Left lobe of liver (tissue), 2 donors: ENCODE measurements at regions not wholly inside any gene's neighbourhood (a gene's known extent, or its start where the extent isn't known, plus 50 kb on each side); places are given as distances from the start of the nearest gene placed in this dataset.

Experiments
- ATAC-seq: fragments of 200-7000 bp; cut with Tn5 transposase; one replicate; pipeline ENCODE4 v1.9.1; 2020; ENCODE audit warnings: mild to moderate bottlenecking, moderate library complexity
- DNase-seq: peaks from one replicate; pipeline ENCODE4 v3.0.0-alpha.2; 2020; ENCODE audit warnings: low spot score
- donor health status: DM: no; HTN: no; CAD: no; lungs with moderate emphysema.
- donor health status: DM: no; HTN: yes; CAD: no.

DNA sequence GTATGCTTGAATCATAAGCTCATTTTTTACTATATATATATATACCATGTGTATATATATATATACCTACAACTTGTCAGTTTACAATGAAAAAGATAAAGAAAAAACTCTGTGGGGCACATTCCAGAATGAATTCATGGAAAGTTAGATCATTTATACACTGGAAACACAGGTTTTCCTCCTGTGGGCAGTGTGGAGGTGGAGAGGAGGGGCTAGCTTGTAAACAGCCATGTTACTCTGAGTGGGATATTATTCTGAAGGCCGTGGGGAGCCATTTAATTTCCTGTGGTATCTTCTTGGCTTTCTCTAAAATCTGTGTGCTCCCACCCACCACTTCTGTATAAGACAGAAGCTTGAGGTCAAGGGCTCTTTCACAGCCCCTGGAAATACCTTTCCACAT is 273.4 kb upstream of the MTNR1B start:
- no peak for ATAC-seq
- DNase-seq = no peak

DNA sequence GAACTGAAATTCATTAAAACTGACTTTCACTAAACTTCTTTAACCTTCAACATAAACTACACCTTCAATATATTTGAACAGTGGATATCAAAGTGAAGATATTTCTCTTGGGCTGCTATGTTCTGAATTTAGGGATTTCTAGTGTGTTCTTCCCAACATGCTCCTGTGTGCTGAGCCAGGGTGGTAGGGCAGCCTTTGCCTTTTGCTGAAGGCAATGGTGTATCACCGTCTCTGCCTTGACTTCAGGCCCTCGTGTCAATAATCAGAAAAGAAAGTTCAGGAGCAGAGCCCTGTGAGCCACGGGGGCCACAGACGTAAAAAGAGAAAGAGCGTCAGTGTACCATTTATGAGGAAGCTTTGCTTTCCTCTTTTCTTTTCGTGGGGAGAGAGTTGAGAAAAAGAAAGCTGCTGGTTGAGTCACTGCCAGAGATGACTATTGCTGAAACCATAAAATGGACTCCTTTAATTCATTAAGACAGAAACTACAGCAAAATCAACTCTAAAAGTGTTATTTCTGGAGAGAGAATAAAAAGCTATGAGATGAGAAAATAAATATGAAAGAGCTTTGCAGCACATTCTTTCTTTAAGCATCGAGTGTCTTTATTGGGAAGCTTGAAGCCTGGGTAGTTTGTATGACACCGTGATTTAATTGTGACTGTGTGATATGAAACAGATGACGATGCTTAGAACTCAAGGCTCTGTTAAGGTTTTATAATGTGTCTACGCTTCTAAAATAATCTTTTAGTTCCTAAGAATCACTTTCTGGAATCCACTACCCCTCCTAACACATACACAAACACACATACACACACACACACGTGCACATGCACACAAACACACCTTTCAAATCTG is 271.8 kb upstream of the MTNR1B start:
- ATAC-seq = no peak

DNA sequence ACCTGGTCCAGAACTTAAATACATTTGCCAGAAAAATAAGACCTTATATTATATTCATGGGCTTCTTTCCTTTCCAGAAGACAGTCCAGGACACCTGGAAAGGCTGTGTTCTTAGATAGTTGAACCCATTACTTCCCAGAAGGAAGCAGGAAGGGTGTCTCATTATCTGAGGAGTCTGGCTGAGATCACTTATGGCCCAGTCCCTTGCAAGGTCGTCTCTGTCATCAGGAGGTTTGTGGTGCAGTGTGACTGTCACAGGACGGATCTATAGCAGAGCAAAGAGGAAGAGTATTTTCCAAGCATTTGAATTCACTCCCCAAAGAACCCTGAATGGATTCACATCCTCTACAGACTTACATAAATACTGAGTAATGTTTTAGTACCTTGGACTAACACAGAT is 270.7 kb upstream of the MTNR1B start:
- no peak for DNase-seq
- ATAC-seq = no peak

More for the DNA sequence above, 271.8 kb upstream of the MTNR1B start:
- DNase-seq = no peak

DNA sequence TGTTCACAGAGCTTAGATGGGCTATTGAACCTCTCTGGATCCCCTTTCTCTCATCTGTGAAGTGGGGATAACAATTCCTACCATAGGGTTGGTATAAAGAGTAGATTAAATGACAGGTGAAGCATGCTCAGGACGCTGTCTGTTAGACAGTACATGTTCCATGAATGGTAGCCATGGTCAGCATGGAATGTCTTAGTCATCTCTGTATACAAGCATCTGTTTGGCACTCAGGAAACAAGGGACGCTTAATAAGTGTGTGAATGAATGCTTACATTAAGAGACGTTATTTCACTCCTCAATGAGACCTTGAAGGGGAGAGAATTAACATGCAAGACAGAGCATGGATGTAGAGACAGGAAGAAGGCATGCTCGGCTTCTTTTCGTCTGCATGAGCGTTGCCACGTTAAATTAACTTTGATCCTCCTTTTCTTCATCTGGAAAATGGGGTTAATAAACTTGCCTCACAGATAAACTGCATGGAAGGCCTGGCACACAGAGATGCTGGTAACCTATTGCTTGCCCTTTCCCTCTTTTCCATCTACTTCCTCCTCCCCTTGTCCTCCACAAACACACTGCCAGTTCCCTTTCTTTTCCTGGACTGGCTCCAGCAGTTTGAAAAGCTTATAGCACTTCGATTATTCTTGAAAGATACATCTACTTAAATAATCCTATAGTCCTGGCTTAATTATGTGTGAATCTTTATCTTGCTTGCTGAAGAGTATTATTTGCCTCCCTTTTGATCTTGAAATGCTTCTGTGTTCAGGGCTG is 267.2 kb upstream of the MTNR1B start:
- no peak for ATAC-seq
- no peak for DNase-seq

DNA sequence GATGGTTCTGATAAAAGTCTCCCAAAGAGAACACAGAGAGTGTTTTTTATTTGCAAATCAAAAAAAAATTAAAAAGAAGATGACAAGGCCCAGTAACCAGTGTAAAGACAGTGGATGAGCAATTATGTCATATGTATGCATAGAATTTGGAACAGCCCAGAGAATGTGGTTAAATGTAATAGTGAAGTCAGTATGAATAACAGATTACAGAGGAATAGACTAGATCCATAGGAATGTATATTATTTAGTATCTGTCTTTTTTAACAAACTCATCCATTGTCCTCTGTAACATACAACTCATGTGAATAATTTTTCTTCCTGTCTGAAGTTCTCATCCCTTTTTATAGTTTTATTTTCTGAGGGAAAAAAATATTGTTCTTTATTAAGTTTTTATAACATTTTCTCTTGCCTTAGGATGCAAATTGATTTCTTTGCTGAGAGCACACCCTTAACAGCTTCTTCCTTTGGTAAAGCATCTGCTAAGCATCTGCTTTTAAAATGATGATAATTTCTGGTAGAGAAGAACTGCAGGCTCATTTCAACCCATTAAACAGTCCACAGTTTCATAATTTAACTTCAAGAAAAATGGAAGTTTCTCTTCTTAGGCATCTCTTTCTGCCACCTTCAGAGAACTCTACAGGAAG is 266.5 kb upstream of the MTNR1B start:
- ATAC-seq = no peak
- no peak for DNase-seq

DNA sequence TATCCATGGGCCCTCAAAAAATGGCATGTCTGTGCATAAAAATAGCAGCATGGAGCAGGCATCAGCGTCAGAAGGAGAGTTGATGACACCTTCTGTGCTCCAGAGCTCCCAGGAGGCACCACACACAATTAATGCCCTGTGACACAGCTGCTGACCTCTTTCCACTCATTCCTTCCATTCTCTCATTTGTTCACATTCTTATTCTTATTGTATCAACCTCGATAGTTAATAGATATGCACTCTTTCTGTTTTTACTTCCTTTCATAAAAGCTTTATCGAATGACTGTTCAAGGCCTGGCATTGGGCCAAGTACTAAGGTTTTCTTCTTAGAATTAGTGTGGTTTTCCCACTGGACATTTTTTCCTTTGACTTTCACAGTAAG is 266.0 kb upstream of the MTNR1B start:
- no peak for ATAC-seq
- no peak for DNase-seq

DNA sequence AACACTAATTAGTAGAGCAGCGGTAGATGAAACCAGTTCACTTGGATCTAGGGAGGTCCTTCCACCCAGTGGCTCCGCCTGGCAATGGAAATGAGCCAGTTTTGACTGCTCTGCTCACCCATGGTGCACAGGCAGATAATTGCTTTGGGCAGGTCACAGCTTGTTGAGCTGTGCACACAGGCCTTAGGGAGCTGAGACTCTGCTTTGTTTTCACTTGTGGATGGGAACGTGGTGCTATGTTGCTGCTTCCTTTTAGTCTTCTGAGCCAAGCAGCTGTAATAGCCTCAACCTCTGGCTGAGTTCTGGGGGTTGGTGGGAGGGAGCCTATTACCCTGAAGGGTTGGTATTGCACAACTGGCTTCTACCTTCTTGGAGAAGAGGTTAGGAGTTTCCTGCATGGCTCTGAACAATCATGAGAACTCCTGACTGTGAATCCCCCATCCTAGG is 262.3 kb upstream of the MTNR1B start:
- DNase-seq (no peak), ATAC-seq (no peak)

DNA sequence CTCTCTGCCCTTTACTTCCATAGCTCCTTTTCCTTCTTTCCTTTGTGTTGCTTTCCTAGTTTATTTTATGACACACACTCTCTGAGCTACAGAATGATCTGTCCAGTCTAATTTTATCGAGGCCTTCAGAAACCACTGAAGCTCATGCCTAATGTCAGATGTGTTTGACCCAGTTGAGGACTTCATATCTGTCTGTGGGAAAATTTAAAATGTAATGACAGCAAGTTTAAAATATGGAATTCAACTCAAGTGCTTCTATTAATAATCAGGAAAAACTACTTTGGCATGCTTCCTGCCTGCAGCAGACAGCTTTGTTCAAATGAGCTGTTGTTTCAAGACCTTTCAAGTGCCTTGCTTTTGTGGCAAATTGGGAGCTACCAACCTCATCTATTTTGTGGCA is 261.8 kb upstream of the MTNR1B start:
- no peak for DNase-seq
- ATAC-seq = no peak

DNA sequence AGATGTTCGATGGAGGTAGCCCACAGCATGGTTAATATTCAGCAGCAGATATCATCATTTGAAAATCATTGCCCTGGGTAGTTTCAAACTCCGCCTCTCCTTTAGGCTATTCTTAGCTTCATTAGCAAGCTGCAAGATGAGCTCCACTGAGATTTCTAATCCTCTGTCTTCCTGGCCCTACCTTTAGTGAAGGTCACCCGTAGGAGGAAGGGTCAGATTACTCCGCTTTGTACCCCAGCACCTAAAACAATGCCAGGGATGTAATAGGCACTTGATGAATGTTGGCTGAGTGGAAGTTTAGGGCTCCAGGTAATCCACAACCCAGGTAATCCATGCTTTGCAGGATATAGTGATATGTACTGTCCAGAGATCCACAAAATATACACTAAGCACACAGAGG is 260.1 kb upstream of the MTNR1B start:
- DNase-seq (no peak), ATAC-seq (no peak)

DNA sequence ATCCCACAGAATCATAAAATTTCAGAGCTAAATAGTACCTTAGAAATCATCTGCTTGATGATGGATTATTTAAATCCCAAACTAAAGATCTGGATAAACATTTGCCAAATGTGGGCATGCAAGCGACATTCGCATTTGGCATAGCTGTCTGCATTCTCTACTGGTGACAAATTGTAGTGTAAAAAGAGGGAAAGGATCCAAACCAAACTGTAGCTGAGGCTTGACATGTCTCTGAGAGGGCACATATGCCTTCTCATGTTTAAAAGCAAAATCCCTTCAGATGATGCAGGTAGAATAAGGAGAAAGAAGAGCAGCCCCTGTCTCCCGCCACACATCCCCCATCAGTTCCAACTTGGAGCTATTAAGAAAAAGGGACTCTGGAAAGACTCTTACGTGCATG is 257.5 kb upstream of the MTNR1B start:
- ATAC-seq (no peak), DNase-seq (no peak)

DNA sequence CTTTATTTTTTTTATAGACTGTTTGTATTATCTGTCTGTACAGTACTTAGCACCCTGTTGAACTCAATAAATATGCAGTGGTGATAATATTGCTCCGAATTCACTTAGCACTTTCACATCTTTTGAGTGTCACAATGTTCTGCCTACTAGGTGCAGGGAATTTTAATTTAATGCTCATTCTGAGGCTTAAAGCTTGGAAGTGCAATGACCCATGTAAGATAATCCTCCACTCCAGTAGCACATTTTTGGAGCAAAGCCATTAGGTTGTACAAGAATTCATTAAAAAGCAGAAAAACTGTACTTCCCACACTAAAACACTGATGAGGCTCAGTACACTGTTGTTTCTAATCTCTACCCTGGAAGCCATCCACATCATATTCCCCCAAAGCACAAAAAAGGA is 255.3 kb upstream of the MTNR1B start:
- DNase-seq (no peak), ATAC-seq (no peak)

DNA sequence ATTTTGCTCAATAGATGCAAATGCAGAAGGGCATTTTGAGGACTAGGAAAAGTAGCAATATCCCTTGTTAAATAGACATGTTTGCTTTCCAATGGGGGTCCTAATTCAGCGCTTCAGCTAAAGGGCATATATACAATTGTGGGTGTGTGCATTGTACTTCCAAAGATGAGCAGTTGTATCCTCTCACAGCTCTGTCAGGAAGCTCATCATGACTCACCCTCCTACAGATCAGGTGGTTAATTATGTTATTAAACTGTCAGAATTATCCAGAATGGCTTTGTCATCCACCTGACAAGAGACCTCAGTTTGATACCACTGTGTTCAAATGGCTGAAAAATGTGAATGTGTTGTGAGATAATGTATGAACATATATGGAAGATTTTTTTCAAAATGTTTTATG is 252.2 kb upstream of the MTNR1B start:
- no peak for DNase-seq
- ATAC-seq = no peak

DNA sequence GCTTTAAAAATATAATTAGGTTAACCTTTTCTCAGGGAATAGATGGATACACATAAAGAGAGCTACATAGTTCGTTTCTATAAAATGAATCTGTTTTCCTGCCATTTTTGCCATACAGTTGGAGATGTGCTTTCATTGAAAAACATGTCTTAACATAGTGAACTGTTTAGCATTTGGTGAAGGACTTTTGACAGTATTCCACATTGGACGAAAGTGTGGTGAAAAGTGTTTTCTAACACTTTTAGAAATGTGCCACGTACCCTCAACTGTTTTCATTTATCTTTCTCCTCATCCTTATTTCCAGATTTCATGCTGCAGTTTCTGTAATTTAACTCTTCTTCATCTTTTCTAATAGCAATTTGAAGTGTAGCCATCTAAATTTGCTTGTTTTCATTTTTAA is 249.1 kb upstream of the MTNR1B start:
- ATAC-seq = no peak
- DNase-seq = no peak

DNA sequence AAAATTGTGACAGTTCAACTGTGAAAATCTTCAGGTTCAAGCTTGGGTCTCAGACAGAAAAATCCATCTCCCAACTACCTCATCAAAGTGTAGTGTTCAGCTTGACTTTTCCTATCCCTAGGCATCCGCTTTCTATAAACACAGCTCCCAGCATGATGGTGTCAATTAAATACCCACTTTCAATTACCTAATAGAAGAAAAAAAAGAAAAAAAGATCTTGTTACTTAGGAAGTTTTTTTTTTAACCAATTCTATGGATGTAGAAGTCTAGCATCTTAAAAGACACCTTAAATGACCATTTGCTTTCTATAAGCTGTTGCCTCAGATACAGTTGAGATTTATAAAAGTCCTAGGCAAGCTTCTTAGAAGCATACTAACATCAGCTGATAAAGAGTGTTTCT is 244.1 kb upstream of the MTNR1B start:
- ATAC-seq = no peak
- DNase-seq = no peak

DNA sequence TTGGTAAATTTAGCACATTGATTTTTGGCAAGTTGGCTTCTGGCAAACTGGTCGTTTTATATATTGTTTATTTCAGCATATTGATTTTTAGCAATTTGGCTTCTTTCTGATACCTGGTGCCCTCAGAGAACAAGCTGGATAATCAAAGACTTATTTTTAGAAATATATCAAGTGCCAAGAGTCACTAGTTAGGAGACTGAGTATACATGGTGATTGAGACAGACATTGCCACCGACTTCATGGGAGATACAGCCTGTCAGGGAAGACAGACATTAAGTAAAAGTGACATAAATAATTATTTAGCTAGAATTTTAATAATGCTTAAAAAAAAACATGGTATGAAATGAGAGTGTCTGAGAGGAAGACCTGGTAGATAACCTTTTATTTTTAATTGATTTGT is 242.3 kb upstream of the MTNR1B start:
- no peak for ATAC-seq
- DNase-seq = no peak

DNA sequence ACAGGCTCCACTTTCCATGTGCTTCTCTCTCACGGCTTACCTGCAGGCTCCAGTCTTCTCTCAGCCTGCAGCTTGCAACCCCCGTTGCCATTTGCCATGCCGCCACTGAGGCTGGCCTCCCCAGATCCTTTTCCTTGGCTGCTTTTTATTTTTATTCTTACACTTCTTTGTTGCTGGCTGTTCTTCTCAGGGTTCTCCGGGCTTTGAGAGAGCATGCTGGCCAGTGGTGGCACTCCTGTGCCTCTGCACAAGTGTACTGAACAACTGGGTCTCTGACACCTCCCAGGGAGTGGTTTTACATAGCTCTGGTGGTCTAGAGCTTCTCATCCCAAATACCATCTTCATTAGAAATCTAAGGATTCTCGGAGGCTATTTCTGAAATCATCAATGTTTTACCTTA is 241.7 kb upstream of the MTNR1B start:
- DNase-seq = no peak
- ATAC-seq = no peak

DNA sequence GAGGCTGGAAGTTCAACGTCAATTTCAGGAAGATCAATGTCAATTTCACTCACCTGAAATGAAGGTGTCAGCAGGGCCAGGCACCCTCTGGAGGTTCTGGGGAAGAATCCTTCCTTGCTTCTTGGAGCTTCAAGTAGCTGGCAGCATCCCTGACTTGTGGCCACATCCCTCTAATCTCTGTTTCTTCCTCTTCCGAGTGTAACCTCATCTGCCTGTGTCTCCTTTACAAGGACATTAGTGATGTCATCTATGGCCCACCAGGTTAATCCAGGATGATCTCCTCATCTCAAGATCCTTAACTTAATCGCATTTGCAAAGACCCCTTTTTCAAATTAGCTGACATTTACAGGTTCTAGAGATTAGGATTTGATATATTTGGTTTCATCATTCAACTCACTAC is 240.8 kb upstream of the MTNR1B start:
- ATAC-seq (no peak), DNase-seq (no peak)

DNA sequence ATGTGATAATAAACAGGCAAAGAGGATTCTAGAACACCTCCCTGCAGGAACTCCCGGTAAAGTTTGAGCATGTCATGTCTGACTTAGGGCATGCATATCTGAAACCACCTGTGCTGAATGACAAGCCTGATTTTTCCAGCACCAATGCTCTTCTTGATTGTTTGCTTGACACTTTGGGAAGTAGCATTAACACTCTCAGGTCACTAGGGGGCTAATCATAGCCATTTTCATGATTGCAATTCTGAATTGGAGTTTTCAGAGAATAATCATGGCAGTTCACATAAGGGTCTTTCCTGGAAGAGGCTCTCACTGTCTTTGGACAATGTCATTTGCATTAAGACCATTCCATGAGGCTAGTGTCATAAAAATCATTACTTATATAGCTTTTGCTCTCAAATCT is 234.4 kb upstream of the MTNR1B start:
- ATAC-seq = no peak
- DNase-seq = no peak

DNA sequence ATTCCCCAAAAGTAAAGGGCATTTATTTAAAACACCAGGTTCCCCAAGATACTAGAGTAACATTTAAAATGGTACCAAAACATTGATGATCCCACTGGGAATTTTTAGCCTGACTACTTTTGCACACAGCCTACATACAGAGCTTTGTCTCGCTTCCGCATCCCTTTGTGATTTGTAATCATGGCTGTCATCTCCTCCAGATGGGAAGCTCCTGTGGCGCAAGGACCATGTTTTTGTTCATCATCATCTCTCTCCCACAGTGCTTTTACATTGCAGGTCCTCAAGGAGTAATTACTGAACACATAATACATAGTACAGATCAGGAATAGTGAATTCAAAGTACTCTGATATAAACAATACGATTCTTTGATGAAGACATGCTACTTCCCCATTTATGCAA is 231.2 kb upstream of the MTNR1B start:
- DNase-seq (no peak), ATAC-seq (no peak)

DNA sequence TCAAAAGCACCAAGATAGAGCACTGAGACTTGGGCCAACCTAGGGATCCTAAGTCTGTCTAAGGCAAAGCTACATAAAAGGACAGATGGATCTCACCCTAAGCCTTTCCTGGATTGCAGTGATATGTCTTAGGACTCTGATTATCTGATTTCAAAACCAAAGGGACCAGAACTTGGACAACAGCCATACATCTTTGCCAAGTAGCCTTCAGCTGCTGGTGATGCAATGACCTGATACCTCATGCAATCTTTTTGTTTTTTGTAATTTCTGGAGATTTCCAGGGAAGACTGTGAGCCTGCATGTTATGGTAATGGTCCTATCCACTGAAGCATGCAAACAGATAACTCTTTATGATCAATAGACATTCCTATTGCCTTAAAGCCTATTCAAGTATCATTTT is 230.4 kb upstream of the MTNR1B start:
- ATAC-seq (no peak), DNase-seq (no peak)

DNA sequence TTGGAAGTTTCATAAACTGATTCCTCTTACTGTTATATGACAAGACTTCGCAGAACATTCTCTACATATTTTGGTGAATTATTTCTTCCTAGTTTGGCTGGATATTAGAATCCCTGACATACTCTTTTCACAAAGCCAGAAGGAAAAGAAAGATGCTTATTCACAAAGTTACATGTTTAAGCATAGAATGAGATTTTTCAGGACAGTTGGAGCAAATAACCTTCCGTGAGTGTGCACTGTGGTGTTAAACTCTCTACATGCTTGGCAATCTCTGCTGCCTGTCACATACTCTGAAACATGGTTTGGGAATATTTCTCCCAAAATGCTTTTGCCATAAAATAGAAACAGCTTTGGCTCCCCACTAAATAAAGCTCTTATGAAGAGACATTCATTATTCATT is 230.0 kb upstream of the MTNR1B start:
- ATAC-seq (no peak), DNase-seq (no peak)

DNA sequence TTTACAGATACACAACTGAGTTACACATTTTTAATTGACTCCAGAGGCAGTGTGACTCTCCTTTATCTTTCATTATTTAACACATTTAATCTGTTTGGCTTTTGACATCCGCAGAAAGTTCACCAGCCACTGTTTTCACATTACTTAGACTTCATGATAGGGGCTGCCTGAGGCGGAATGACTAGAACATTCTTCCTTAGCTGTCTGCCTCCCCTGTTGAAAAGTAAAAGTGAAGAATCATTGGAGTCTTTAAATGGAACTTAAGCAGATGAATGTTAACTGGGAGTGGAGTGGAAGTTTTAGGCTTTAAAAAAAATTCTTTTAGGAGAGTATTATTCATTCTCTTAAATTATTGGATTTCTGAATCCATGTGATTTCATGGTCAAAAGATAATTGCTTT is 229.2 kb upstream of the MTNR1B start:
- DNase-seq (no peak), ATAC-seq (no peak)
